H1 (cell line): ENCODE measurements at regions not wholly inside any gene's neighbourhood (a gene's known extent, or its start where the extent isn't known, plus 50 kb on each side); places are given as distances from the start of the nearest gene placed in this dataset.

ENCODE experiments used
- CTCF ChIA-PET: fragments of 300-600 bp; sonication (Branson Sonifier 250); formaldehyde crosslinking; loops from one replicate; lab custom pipeline; 2021; ENCODE audit not compliant: partially characterized antibody; lab: Charles Lee
- POLR2A ChIA-PET: fragments of 300-600 bp; sonication (Branson Sonifier 250); formaldehyde crosslinking; loops from one replicate; lab custom pipeline; 2021; ENCODE audit warnings: inconsistent platforms; ENCODE audit not compliant: partially characterized antibody; lab: Charles Lee
- DNase-seq, 2 experiments: peaks; one replicate each; pipeline versions ENCODE4 v3.0.0 to v3.0.0-alpha.2; 2010 to 2022; ENCODE audit warnings: low spot score in 2 of 2, low read depth in 1 of 2, mixed read lengths in 1 of 2
- FAIRE-seq: peaks from 2 replicates; lab custom pipeline; 2011; peaks lifted over from hg19 to GRCh38; lab: Jason Lieb, UNC
- H2AFZ ChIP-seq: 2 replicates; pipeline ENCODE4 v1.8.1; 2012; ENCODE audit warnings: low read length, inconsistent platforms
- H2AK5ac ChIP-seq: 2 replicates; pipeline ENCODE4 v1.6.1; 2013; ENCODE audit warnings: low read depth, low read length
- H2BK120ac ChIP-seq: replicated peaks from 2 replicates; pipeline ENCODE3; 2013; ENCODE audit warnings: low read depth, low read length, inconsistent platforms
- H2BK12ac ChIP-seq: 2 replicates; pipeline ENCODE4 v1.6.1; 2013; ENCODE audit warnings: low read depth, low read length
- H2BK15ac ChIP-seq: 2 replicates; pipeline ENCODE4 v1.6.1; 2013; ENCODE audit warnings: low read length
- H2BK20ac ChIP-seq: 2 replicates; pipeline ENCODE4 v1.6.1; 2013; ENCODE audit warnings: low read length
- H2BK5ac ChIP-seq: 2 replicates; pipeline ENCODE4 v1.6.1; 2013; ENCODE audit warnings: low read depth, low read length
- H3K14ac ChIP-seq: 2 replicates; pipeline ENCODE4 v1.6.1; 2013; ENCODE audit warnings: inconsistent platforms; ENCODE audit not compliant: insufficient read length
- H3K18ac ChIP-seq: 2 replicates; pipeline ENCODE4 v1.6.1; 2013; ENCODE audit warnings: low read length; ENCODE audit errors: extremely low read depth
- H3K23ac ChIP-seq: 2 replicates; pipeline ENCODE4 v1.6.1; 2013; ENCODE audit warnings: inconsistent platforms; ENCODE audit not compliant: insufficient read length
- H3K23me2 ChIP-seq: 2 replicates; pipeline ENCODE4 v1.6.1; 2013; ENCODE audit warnings: low read depth, low read length
- H3K27ac ChIP-seq: 2 replicates; pipeline ENCODE4 v1.6.1; 2011; ENCODE audit warnings: low read depth, low read length, inconsistent platforms
- H3K27me3 ChIP-seq, 4 experiments: replicated peaks in 1 of 4; 1 replicate in 1 of 4; 2 replicates in 3 of 4; pipeline versions ENCODE4 v1.6.1 to v1.8.1; 2011 to 2013; ENCODE audit warnings: low read length in 3 of 4, mild to moderate bottlenecking in 3 of 4, inconsistent platforms in 2 of 4, mixed read lengths in 2 of 4, moderate library complexity in 1 of 4; ENCODE audit not compliant: control insufficient read depth in 3 of 4, insufficient read depth in 3 of 4; ENCODE audit errors: extremely low read depth in 1 of 4
- H3K36me3 ChIP-seq, 4 experiments: 2 replicates each; pipeline versions ENCODE4 v1.6.1 to v1.8.1; 2011 to 2013; ENCODE audit warnings: mild to moderate bottlenecking in 4 of 4, low read length in 3 of 4, moderate library complexity in 2 of 4, control low read depth in 1 of 4, inconsistent platforms in 1 of 4; ENCODE audit not compliant: insufficient read depth in 4 of 4, control insufficient read depth in 2 of 4
- H3K4ac ChIP-seq: replicated peaks from 2 replicates; pipeline ENCODE3; 2013; ENCODE audit warnings: low read length, low read depth, mixed read lengths, inconsistent platforms; ENCODE audit not compliant: insufficient read length
- H3K4me1 ChIP-seq, 4 experiments: replicated peaks in 1 of 4; 1 replicate in 1 of 4; 2 replicates in 3 of 4; pipeline versions ENCODE4 v1.6.1 to v1.8.1; 2011 to 2013; ENCODE audit warnings: low read length in 3 of 4, inconsistent platforms in 2 of 4, mixed read lengths in 1 of 4; ENCODE audit not compliant: insufficient read depth in 4 of 4, control insufficient read depth in 3 of 4
- H3K4me2 ChIP-seq, 2 experiments: 2 replicates each; pipeline versions ENCODE4 v1.6.1 to v1.8.1; 2011 to 2013; ENCODE audit warnings: low read depth in 2 of 2, low read length in 2 of 2, control low read depth in 1 of 2, inconsistent platforms in 1 of 2, mild to moderate bottlenecking in 1 of 2; ENCODE audit not compliant: insufficient read depth in 1 of 2
- H3K4me3 ChIP-seq, 4 experiments: fragments of 200-600, 300-600 bp in 1 of 4; sonication (generic), shearing (Covaris generic), sonication (Bioruptor Twin) in 1 of 4; 2 replicates each; pipeline versions ENCODE4 v1.5.1 to v1.8.1; 2011 to 2016; ENCODE audit warnings: low read length in 4 of 4, low read depth in 3 of 4, control low read depth in 2 of 4, inconsistent platforms in 2 of 4, mild to moderate bottlenecking in 2 of 4, mixed read lengths in 1 of 4, moderate library complexity in 1 of 4; ENCODE audit not compliant: insufficient read depth in 2 of 4; ENCODE audit errors: extremely low read depth in 1 of 4
- H3K56ac ChIP-seq: replicated peaks from 2 replicates; pipeline ENCODE3; 2013; ENCODE audit warnings: low read depth, mild to moderate bottlenecking, mixed read lengths, low read length, inconsistent platforms; ENCODE audit not compliant: insufficient read length
- H3K79me1 ChIP-seq: 2 replicates; pipeline ENCODE4 v1.6.1; 2013; ENCODE audit warnings: low read depth, low read length, control low read depth
- H3K79me2 ChIP-seq, 2 experiments: 2 replicates each; pipeline versions ENCODE4 v1.6.1 to v1.8.1; 2012 to 2013; ENCODE audit warnings: low read length in 2 of 2, mild to moderate bottlenecking in 2 of 2, inconsistent platforms in 1 of 2; ENCODE audit not compliant: insufficient read depth in 2 of 2, control insufficient read depth in 1 of 2
- H3K9ac ChIP-seq, 4 experiments: replicated peaks in 1 of 4; 1 replicate in 1 of 4; 2 replicates in 3 of 4; pipeline versions ENCODE4 v1.6.1 to v1.8.1; 2011 to 2013; ENCODE audit warnings: low read depth in 3 of 4, low read length in 3 of 4, control low read depth in 2 of 4, mild to moderate bottlenecking in 2 of 4, moderate library complexity in 2 of 4, inconsistent platforms in 1 of 4; ENCODE audit errors: extremely low read depth in 1 of 4
- H3K9me3 ChIP-seq, 2 experiments: 2 replicates each; pipeline versions ENCODE4 v1.6.1 to v1.8.1; 2012 to 2013; ENCODE audit warnings: mild to moderate bottlenecking in 2 of 2, moderate library complexity in 2 of 2, control low read depth in 1 of 2, inconsistent platforms in 1 of 2, low read depth in 1 of 2, low read length in 1 of 2, mixed read lengths in 1 of 2; ENCODE audit not compliant: insufficient read depth in 2 of 2
- H4K20me1 ChIP-seq, 2 experiments: replicated peaks in 1 of 2; 2 replicates each; pipeline versions ENCODE3 to v1.8.1; 2011 to 2013; ENCODE audit warnings: inconsistent platforms in 2 of 2, low read length in 2 of 2, mild to moderate bottlenecking in 1 of 2; ENCODE audit not compliant: insufficient read depth in 2 of 2, control insufficient read depth in 1 of 2
- H4K5ac ChIP-seq: 2 replicates; pipeline ENCODE4 v1.6.1; 2013; ENCODE audit warnings: low read length, low read depth, mixed read lengths, inconsistent platforms; ENCODE audit not compliant: insufficient read length
- H4K8ac ChIP-seq: 2 replicates; pipeline ENCODE4 v1.8.0; 2013; ENCODE audit warnings: mild to moderate bottlenecking, moderate library complexity, low read length, inconsistent platforms; ENCODE audit not compliant: insufficient read depth; ENCODE audit errors: extremely low read depth
- H4K91ac ChIP-seq: replicated peaks from 2 replicates; pipeline ENCODE3; 2013; ENCODE audit warnings: low read length, mixed read lengths, inconsistent platforms; ENCODE audit not compliant: insufficient read length
- CBX5 ChIP-seq: fragments of 300-800, 300-1000 bp; sonication (generic); IDR thresholded peaks from 2 replicates; pipeline ENCODE4 v1.7.1; 2016; ENCODE audit warnings: antibody characterized with exemption, low read length, low read depth
- CTCF ChIP-seq, 3 experiments: IDR thresholded peaks; 1 replicate in 2 of 3; 2 replicates in 1 of 3; pipeline versions ENCODE4 v1.5.1 to v1.6.1; 2011; ENCODE audit warnings: low read length in 3 of 3, mild to moderate bottlenecking in 3 of 3, inconsistent platforms in 2 of 3, low read depth in 1 of 3, moderate library complexity in 1 of 3; ENCODE audit not compliant: insufficient read depth in 1 of 3; ENCODE audit errors: control extremely low read depth in 1 of 3
- GABPA ChIP-seq: IDR thresholded peaks from 2 replicates; pipeline ENCODE4 v1.6.1; 2011; ENCODE audit warnings: mild to moderate bottlenecking, low read length, moderate library complexity, borderline replicate concordance; ENCODE audit not compliant: insufficient read depth
- MAX ChIP-seq: IDR thresholded peaks from 2 replicates; pipeline ENCODE4 v1.6.1; 2012; ENCODE audit warnings: inconsistent platforms
- POU5F1 ChIP-seq: IDR thresholded peaks from 2 replicates; pipeline ENCODE4 v1.6.1; 2011; ENCODE audit warnings: low read depth, mild to moderate bottlenecking, low read length, moderate library complexity
- TAF7 ChIP-seq: optimal IDR thresholded peaks from 2 replicates; pipeline ENCODE3; 2011; ENCODE audit warnings: low read depth, mild to moderate bottlenecking, inconsistent platforms, low read length, moderate library complexity, borderline replicate concordance
- TEAD4 ChIP-seq: IDR thresholded peaks from 2 replicates; pipeline ENCODE4 v1.6.1; 2012; ENCODE audit warnings: low read depth, low read length, inconsistent platforms, mixed read lengths
- USF2 ChIP-seq: IDR thresholded peaks from 2 replicates; pipeline ENCODE4 v1.6.1; 2011; ENCODE audit warnings: low read length, improper control_type of control experiment
- WGBS, 2 experiments: shearing (Covaris generic) in 1 of 2; methylation state at CpG; one replicate each; pipeline versions ENCODE4 v1.1.6 to v1.1.7; 2013 to 2015; ENCODE audit warnings: low lambda C conversion rate in 2 of 2, mixed read lengths in 2 of 2, inconsistent platforms in 1 of 2, low coverage in 1 of 2, missing lambda C conversion rate in 1 of 2; ENCODE audit not compliant: insufficient replicate concordance in 2 of 2, insufficient coverage in 1 of 2, insufficient read length in 1 of 2; ENCODE audit errors: extremely low coverage in 1 of 2, missing lambda C conversion rate in 1 of 2; 5-methylcytosine and 5-hydroxymethylcytosine counted together

- H3K79me1 ChIP-seq = no peaks in the 10 kb centered on the region
- H3K4ac ChIP-seq = no peak overlapping the region
- H3K18ac ChIP-seq = no peak overlapping the region
- H3K23me2 ChIP-seq = peaks cover 2% of the 10 kb centered on the region; the same call in 1 of the 2 replicates
- no peak overlapping the region for H3K27ac ChIP-seq
- H3K4me2 ChIP-seq = no peak overlapping the region
- no peaks in the 10 kb centered on the region for H3K36me3 ChIP-seq
- no peak overlapping the region for H3K9ac ChIP-seq
- no peak overlapping the region for H2BK120ac ChIP-seq
- FAIRE-seq (peak; percentile 85), DNase-seq (no peak)
- peak overlapping the region; percentile 25; the same call in 1 of the 2 replicates for H2BK15ac ChIP-seq
- peak overlapping the region; percentile 24; the same call in 1 of the 2 replicates for H2BK20ac ChIP-seq
- H2BK12ac ChIP-seq = peak overlapping the region; percentile 95
- no peak overlapping the region for H2AFZ ChIP-seq
- peaks cover 0 to 1% of the 10 kb centered on the region in 2 experiments for H4K20me1 ChIP-seq
- no peak overlapping the region for H4K8ac ChIP-seq
- no peaks in the 10 kb centered on the region for H3K4me1 ChIP-seq
- no peaks in the 10 kb centered on the region for H3K79me2 ChIP-seq
- no peak overlapping the region for H3K23ac ChIP-seq
- CTCF ChIA-PET = interaction anchor here (0.6 to 2.1 kb wide), 16 partner anchors 9 to 540 kb away, joined by 3 to 8 read pairs (median 4); no protein-coding TSS in a partner anchor
- no peak overlapping the region for H3K4me3 ChIP-seq
- POLR2A ChIA-PET = interaction anchor here (2.1 kb wide), 1 partner anchor 12 kb away, joined by 5 read pairs; no protein-coding TSS in a partner anchor
- H2AK5ac ChIP-seq = peak overlapping the region; percentile 56; the same call in 1 of the 2 replicates
- 0 out of 2 replicates have a peak overlapping the region, but pooled peaks have one; percentile 13 for H2BK5ac ChIP-seq
- H4K5ac ChIP-seq = no peak overlapping the region
- 82% methylated on average over 3 of the region's 3 CpGs; no CpG with 5 or more reads in 1 of the 2 experiments for WGBS, 2 experiments
- no peaks in the 10 kb centered on the region for H3K9me3 ChIP-seq
- no peaks in the 10 kb centered on the region for H3K27me3 ChIP-seq
- H3K56ac ChIP-seq = no peak overlapping the region
- no peak overlapping the region for H3K14ac ChIP-seq
- H4K91ac ChIP-seq = peak overlapping the region; percentile 22
- no peak for TF ChIP-seq CBX5
- TF ChIP-seq CTCF (IDR thresholded peaks at IDR 0.05; ENCODE audit: control extremely low read depth in 1 of 3, insufficient read depth in 1 of 3, low read depth in 1 of 3, low read length in 3 of 3) = peak in 2 of 3 experiments; percentile 25 to 59; a peak in 2 of 4 replicates
- TF ChIP-seq TEAD4 = peak; percentile 71
- TF ChIP-seq POU5F1 = no peak
- TF ChIP-seq USF2 = no peak
- no peak for TF ChIP-seq GABPA
- peak; percentile 41 for TF ChIP-seq MAX
- no peak for TF ChIP-seq TAF7
Measured at GRCh38 chr6:22906091-22906549, 336.8 kb downstream of the HDGFL1 start.
